ENCODE measurements at regions not wholly inside any gene's neighbourhood (a gene's known extent, or its start where the extent isn't known, plus 50 kb on each side); places are given as distances from the start of the nearest gene placed in this dataset.
A peak's percentile ranks its signal among the peaks of the same experiment; 100 is the strongest.

- Histone ChIP-seq H4K20me1 (ENCODE audit: control insufficient read depth, insufficient read depth, low read length, poor library complexity, severe bottlenecking) (no peaks in the 10 kb centered on the region), H3K4me2 (replicated peaks; ENCODE audit: low read depth, low read length, poor library complexity, severe bottlenecking) (peak overlapping the region; percentile 41), H3K4me3 (ENCODE audit: control extremely low read depth in 1 of 5, extremely low read depth in 1 of 5, insufficient read depth in 1 of 5, low read depth in 2 of 5, low read length in 4 of 5) (no peak overlapping the region), H3K4me1 (ENCODE audit: control insufficient read depth in 2 of 2, insufficient read depth in 2 of 2, low read length in 2 of 2) (peaks cover 66 to 72% of the 10 kb centered on the region in 2 donors), H3K79me2 (ENCODE audit: control insufficient read depth, insufficient read depth, low read length) (no peaks in the 10 kb centered on the region), H3K27ac (ENCODE audit: low read length in 2 of 2) (no peak overlapping the region), H3K9ac (ENCODE audit: low read length) (no peak overlapping the region), H3K27me3 (replicated peaks in 1 of 4; ENCODE audit: control extremely low read depth in 1 of 4, control insufficient read depth in 3 of 4, insufficient read depth in 4 of 4, low read length in 3 of 4) (no peaks in the 10 kb centered on the region), H3K36me3 (replicated peaks in 1 of 2; ENCODE audit: control extremely low read depth in 1 of 2, control insufficient read depth in 1 of 2, extremely low read depth in 1 of 2, insufficient read depth in 2 of 2, low read length in 1 of 2) (no peaks in the 10 kb centered on the region), H3K9me3 (ENCODE audit: control extremely low read depth in 1 of 3, control insufficient read depth in 2 of 3, insufficient read depth in 1 of 3, low read length in 2 of 3) (no peaks in the 10 kb centered on the region), H2AFZ (ENCODE audit: insufficient read depth, low read depth, low read length, poor library complexity, severe bottlenecking) (no peak overlapping the region)
- TF ChIP-seq EZH2 (IDR thresholded peaks at IDR 0.05; ENCODE audit: borderline replicate concordance, insufficient read depth, low read depth, low read length, poor library complexity, severe bottlenecking): no peak
- TF ChIP-seq CTCF (IDR thresholded peaks at IDR 0.05): no peak
- intact Hi-C loops (cut with micrococcal nuclease): no loop called here
- Mint-ChIP-seq H3K27me3 (no peaks in the 10 kb centered on the region), H3K9me3 (ENCODE audit: insufficient read depth) (no peaks in the 10 kb centered on the region), H3K27ac (peak overlapping the region; percentile 67), H3K4me1 (peaks cover 78% of the 10 kb centered on the region), H3K4me3 (no peak overlapping the region)
- CTCF ChIA-PET: interaction anchor here (0.8 kb wide), 1 partner anchor 30 kb away, joined by 3 read pairs; no protein-coding TSS in a partner anchor
- POLR2A ChIA-PET: interaction anchor here (0.7 kb wide), 1 partner anchor 92 kb away, joined by 3 read pairs; no protein-coding TSS in a partner anchor
- peak; percentile 23 for ATAC-seq (ENCODE audit: low read depth)
- no peak for DNase-seq
- WGBS (ENCODE audit: insufficient coverage): 61% methylated on average over 23 of the region's 24 CpGs
These were observed 91.5 kb upstream of the MEF2A start for GRCh38 chr15:99473981-99474906.
